ENCODE measurements at regions not wholly inside any gene's neighbourhood (a gene's known extent, or its start where the extent isn't known, plus 50 kb on each side); places are given as distances from the start of the nearest gene placed in this dataset.

- TF ChIP-seq CTCF (IDR thresholded peaks at IDR 0.05; ENCODE audit: low read length) (no peak), EZH2phosphoT487 (IDR thresholded peaks at IDR 0.05; ENCODE audit: low read length) (no peak), EZH2 (optimal IDR thresholded peaks at IDR 0.05; ENCODE audit: low read depth, low read length) (no peak)
Measured at GRCh38 chr7:131267631-131268030, 60.0 kb upstream of the MKLN1 start.
